ENCODE measurements at regions not wholly inside any gene's neighbourhood (a gene's known extent, or its start where the extent isn't known, plus 50 kb on each side); places are given as distances from the start of the nearest gene placed in this dataset.

DNA sequence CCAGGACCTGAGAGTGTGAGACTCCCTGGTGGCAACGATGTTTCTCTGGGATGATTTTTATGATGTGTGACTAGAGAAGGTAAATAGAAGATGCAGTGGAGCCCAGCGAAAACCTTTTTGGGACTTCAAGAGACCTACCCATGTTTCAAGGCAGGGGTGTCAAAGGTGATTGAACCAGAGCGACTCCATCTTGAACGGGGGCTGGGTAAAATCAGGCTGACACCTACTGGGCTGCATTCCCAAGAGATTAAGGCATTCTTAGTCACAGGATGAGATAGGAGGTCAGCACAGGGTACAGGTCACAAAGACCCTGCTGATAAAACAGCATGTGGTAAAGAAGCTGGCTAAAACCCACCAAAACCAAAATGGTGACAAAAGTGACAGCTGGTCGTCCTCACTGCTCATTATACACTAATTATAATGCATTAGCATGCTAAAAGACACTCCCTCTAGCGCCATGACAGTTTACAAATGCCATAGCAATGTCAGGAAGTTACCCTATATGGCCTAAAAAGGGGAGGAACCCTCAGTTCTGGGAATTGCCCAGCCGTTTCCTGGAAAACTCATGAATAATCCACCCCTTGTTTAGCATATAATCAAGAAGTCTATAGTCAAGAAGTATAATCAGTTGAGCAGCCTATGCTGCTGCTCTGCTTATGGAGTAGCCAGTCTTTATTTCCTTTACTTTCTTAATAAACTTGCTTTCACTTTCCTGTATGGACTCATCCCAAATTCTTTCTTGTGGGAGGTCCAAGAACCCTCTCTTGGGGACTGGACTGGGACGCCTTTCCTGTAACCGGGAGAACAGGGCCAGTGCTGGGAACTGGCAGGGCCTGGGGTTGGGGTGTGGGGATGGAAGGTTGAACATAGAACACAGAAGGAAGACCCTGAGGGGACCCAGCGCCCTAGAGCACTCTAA is 526.4 kb downstream of the QKI start:
- no peak for TF ChIP-seq POLR2AphosphoS5 (IDR thresholded peaks at IDR 0.05; ENCODE audit: low read depth, low read length)
- TF ChIP-seq, protein P1, sequence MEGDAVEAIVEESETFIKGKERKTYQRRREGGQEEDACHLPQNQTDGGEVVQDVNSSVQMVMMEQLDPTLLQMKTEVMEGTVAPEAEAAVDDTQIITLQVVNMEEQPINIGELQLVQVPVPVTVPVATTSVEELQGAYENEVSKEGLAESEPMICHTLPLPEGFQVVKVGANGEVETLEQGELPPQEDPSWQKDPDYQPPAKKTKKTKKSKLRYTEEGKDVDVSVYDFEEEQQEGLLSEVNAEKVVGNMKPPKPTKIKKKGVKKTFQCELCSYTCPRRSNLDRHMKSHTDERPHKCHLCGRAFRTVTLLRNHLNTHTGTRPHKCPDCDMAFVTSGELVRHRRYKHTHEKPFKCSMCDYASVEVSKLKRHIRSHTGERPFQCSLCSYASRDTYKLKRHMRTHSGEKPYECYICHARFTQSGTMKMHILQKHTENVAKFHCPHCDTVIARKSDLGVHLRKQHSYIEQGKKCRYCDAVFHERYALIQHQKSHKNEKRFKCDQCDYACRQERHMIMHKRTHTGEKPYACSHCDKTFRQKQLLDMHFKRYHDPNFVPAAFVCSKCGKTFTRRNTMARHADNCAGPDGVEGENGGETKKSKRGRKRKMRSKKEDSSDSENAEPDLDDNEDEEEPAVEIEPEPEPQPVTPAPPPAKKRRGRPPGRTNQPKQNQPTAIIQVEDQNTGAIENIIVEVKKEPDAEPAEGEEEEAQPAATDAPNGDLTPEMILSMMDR (IDR thresholded peaks at IDR 0.05 in 2 of 3, conservative IDR thresholded peaks at IDR 0.05 in 1 of 3; ENCODE audit: borderline replicate concordance in 1 of 3, insufficient read depth in 1 of 3, low read depth in 2 of 3, low read length in 2 of 3): no peak
- no peak for TF ChIP-seq SRF (IDR thresholded peaks at IDR 0.05; ENCODE audit: low read depth)
- TF ChIP-seq, protein P2, sequence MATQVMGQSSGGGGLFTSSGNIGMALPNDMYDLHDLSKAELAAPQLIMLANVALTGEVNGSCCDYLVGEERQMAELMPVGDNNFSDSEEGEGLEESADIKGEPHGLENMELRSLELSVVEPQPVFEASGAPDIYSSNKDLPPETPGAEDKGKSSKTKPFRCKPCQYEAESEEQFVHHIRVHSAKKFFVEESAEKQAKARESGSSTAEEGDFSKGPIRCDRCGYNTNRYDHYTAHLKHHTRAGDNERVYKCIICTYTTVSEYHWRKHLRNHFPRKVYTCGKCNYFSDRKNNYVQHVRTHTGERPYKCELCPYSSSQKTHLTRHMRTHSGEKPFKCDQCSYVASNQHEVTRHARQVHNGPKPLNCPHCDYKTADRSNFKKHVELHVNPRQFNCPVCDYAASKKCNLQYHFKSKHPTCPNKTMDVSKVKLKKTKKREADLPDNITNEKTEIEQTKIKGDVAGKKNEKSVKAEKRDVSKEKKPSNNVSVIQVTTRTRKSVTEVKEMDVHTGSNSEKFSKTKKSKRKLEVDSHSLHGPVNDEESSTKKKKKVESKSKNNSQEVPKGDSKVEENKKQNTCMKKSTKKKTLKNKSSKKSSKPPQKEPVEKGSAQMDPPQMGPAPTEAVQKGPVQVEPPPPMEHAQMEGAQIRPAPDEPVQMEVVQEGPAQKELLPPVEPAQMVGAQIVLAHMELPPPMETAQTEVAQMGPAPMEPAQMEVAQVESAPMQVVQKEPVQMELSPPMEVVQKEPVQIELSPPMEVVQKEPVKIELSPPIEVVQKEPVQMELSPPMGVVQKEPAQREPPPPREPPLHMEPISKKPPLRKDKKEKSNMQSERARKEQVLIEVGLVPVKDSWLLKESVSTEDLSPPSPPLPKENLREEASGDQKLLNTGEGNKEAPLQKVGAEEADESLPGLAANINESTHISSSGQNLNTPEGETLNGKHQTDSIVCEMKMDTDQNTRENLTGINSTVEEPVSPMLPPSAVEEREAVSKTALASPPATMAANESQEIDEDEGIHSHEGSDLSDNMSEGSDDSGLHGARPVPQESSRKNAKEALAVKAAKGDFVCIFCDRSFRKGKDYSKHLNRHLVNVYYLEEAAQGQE (IDR thresholded peaks at IDR 0.05; ENCODE audit: low read depth): no peak
- TF ChIP-seq CBX3 (IDR thresholded peaks at IDR 0.05; ENCODE audit: low read depth): no peak
- TF ChIP-seq, protein P3, sequence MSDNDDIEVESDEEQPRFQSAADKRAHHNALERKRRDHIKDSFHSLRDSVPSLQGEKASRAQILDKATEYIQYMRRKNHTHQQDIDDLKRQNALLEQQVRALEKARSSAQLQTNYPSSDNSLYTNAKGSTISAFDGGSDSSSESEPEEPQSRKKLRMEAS (IDR thresholded peaks at IDR 0.05): no peak
- TF ChIP-seq YY1 (IDR thresholded peaks at IDR 0.05; ENCODE audit: extremely low read depth, insufficient replicate concordance, low read depth, low read length): no peak
- no peak for TF ChIP-seq POLR2A (IDR thresholded peaks at IDR 0.05; ENCODE audit: borderline replicate concordance, extremely low read depth, insufficient read depth, insufficient read length)
- TF ChIP-seq ZFX (IDR thresholded peaks at IDR 0.05): no peak
- no peak for TF ChIP-seq EZH2phosphoT487 (IDR thresholded peaks at IDR 0.05; ENCODE audit: borderline replicate concordance)
- TF ChIP-seq SP1 (IDR thresholded peaks at IDR 0.05; ENCODE audit: low read depth): no peak
- TF ChIP-seq SIN3A (IDR thresholded peaks at IDR 0.05; ENCODE audit: low read depth): no peak
